ENCODE measurements at regions not wholly inside any gene's neighbourhood (a gene's known extent, or its start where the extent isn't known, plus 50 kb on each side); places are given as distances from the start of the nearest gene placed in this dataset.
"Not testable (repeated sequence)": the region's sequence is repeated elsewhere in the genome, so short reads cannot be mapped to it uniquely, and the experiment has no call there.

- no peak overlapping the region for H3K4me2 ChIP-seq
- no peak for TF ChIP-seq Cebpa-rat (IDR thresholded peaks at IDR 0.05)
- H3K9me3 ChIP-seq (replicated peaks in 1 of 11), result no peaks in the 10 kb centered on the region
- H3K9ac ChIP-seq, result no peak overlapping the region
- H3K27ac ChIP-seq, result no peak overlapping the region
- H3K4me3 ChIP-seq, result no peak overlapping the region
- H3K27me3 ChIP-seq, result no peaks in the 10 kb centered on the region
- no peaks in the 10 kb centered on the region for H3K36me3 ChIP-seq
- H4K20me1 ChIP-seq, result no peaks in the 10 kb centered on the region
- no peaks in the 10 kb centered on the region for H3K4me1 ChIP-seq
These were observed 106.3 kb upstream of the BOD1L1 start for GRCh38 chr4:13733817-13734216.

GRCh38 chr4:13750594-13750993 is 123.1 kb upstream of the BOD1L1 start:
- H3K4me1 ChIP-seq, result no peaks in the 10 kb centered on the region
- no peaks in the 10 kb centered on the region for H3K27me3 ChIP-seq
- H3K4me3 ChIP-seq, result no peak overlapping the region
- TF ChIP-seq Cebpa-rat (IDR thresholded peaks at IDR 0.05), result no peak
- no peaks in the 10 kb centered on the region for H3K36me3 ChIP-seq
- H3K9me3 ChIP-seq (replicated peaks in 1 of 11), result no peaks in the 10 kb centered on the region
- H4K20me1 ChIP-seq, result no peaks in the 10 kb centered on the region
- no peak overlapping the region for H3K9ac ChIP-seq
- H3K4me2 ChIP-seq, result no peak overlapping the region
- H3K27ac ChIP-seq, result no peak overlapping the region

GRCh38 chr4:13761581-13761980 is 134.1 kb upstream of the BOD1L1 start:
- H3K4me2 ChIP-seq, H3K4me1 ChIP-seq, H3K4me3 ChIP-seq, H4K20me1 ChIP-seq, H3K36me3 ChIP-seq, H3K27ac ChIP-seq, H3K27me3 ChIP-seq, H3K9ac ChIP-seq: not testable (repeated sequence)
- H3K9me3 ChIP-seq (replicated peaks in 1 of 11), result peaks cover 19 to 54% (median 28%) of the 10 kb centered on the region in 11 experiments; a peak in 21 of 22 replicates

GRCh38 chr4:13762130-13762529 is 134.6 kb upstream of the BOD1L1 start:
- no peak overlapping the region for H3K4me3 ChIP-seq
- no peak overlapping the region for H3K27ac ChIP-seq
- TF ChIP-seq Cebpa-rat (IDR thresholded peaks at IDR 0.05), result no peak
- H3K36me3 ChIP-seq, result no peaks in the 10 kb centered on the region
- no peaks in the 10 kb centered on the region for H3K27me3 ChIP-seq
- no peaks in the 10 kb centered on the region for H4K20me1 ChIP-seq
- peaks cover 18 to 54% (median 28%) of the 10 kb centered on the region in 11 experiments; a peak in 21 of 22 replicates for H3K9me3 ChIP-seq (replicated peaks in 1 of 11)
- no peak overlapping the region for H3K9ac ChIP-seq
- peaks cover 0 to 6% (median 0%) of the 10 kb centered on the region in 10 experiments; a peak in 2 of 20 replicates for H3K4me1 ChIP-seq
- no peak overlapping the region for H3K4me2 ChIP-seq

- Histone ChIP-seq H3K4me1 (peaks cover 0 to 7% (median 0%) of the 10 kb centered on the region in 10 experiments; a peak in 3 of 20 replicates), H3K4me2 (no peak overlapping the region), H3K36me3 (no peaks in the 10 kb centered on the region), H3K4me3 (no peak overlapping the region), H3K27ac (no peak overlapping the region), H3K9me3 (replicated peaks in 1 of 11) (peaks cover 11 to 39% (median 16%) of the 10 kb centered on the region in 11 experiments; a peak in 19 of 22 replicates), H3K27me3 (no peaks in the 10 kb centered on the region), H3K9ac (no peak overlapping the region), H4K20me1 (no peaks in the 10 kb centered on the region)
- TF ChIP-seq Cebpa-rat (IDR thresholded peaks at IDR 0.05), result no peak
These were observed 136.2 kb upstream of the BOD1L1 start for GRCh38 chr4:13763707-13764106.

- H3K4me1 ChIP-seq, result peaks cover 0 to 7% (median 0%) of the 10 kb centered on the region in 10 experiments; a peak in 3 of 20 replicates
- no peak overlapping the region for H3K4me3 ChIP-seq
- no peak overlapping the region for H3K27ac ChIP-seq
- no peaks in the 10 kb centered on the region for H3K27me3 ChIP-seq
- TF ChIP-seq Cebpa-rat (IDR thresholded peaks at IDR 0.05), result no peak
- no peak overlapping the region for H3K4me2 ChIP-seq
- no peaks in the 10 kb centered on the region for H4K20me1 ChIP-seq
- peaks cover 10 to 32% (median 16%) of the 10 kb centered on the region in 11 experiments; a peak in 20 of 22 replicates for H3K9me3 ChIP-seq (replicated peaks in 1 of 11)
- H3K36me3 ChIP-seq, result no peaks in the 10 kb centered on the region
- H3K9ac ChIP-seq, result no peak overlapping the region
These were observed 138.0 kb upstream of the BOD1L1 start for GRCh38 chr4:13765539-13765938.

GRCh38 chr4:13766761-13767540 is 139.4 kb upstream of the BOD1L1 start:
- TF ChIP-seq Cebpa-rat (IDR thresholded peaks at IDR 0.05), result no peak
- Histone ChIP-seq H3K4me1 (peaks cover 0 to 7% (median 0%) of the 10 kb centered on the region in 10 experiments; a peak in 3 of 20 replicates), H3K4me3 (no peak overlapping the region), H3K4me2 (no peak overlapping the region; a peak in 1 of 22 replicates), H3K9me3 (replicated peaks in 1 of 11) (peaks cover 17 to 34% (median 26%) of the 10 kb centered on the region in 11 experiments; a peak in 20 of 22 replicates), H3K27me3 (no peaks in the 10 kb centered on the region), H3K9ac (no peak overlapping the region), H3K36me3 (no peaks in the 10 kb centered on the region), H3K27ac (no peak overlapping the region), H4K20me1 (no peaks in the 10 kb centered on the region)

- no peaks in the 10 kb centered on the region for H3K36me3 ChIP-seq
- peaks cover 10 to 83% (median 32%) of the 10 kb centered on the region in 11 experiments for H3K9me3 ChIP-seq (replicated peaks in 1 of 11)
- no peaks in the 10 kb centered on the region for H4K20me1 ChIP-seq
- no peak for TF ChIP-seq Cebpa-rat (IDR thresholded peaks at IDR 0.05)
- H3K4me1 ChIP-seq, result 0 out of 20 replicates have a peak, but pooled peaks cover 0 to 6% (median 0%) of the 10 kb centered on the region in 10 experiments
- no peak overlapping the region for H3K4me2 ChIP-seq
- H3K27ac ChIP-seq, result no peak overlapping the region
- H3K4me3 ChIP-seq, result no peak overlapping the region
- no peak overlapping the region for H3K9ac ChIP-seq
- H3K27me3 ChIP-seq, result no peaks in the 10 kb centered on the region
These were observed 149.8 kb upstream of the BOD1L1 start for GRCh38 chr4:13777341-13777740.

- Histone ChIP-seq H3K27ac (no peak overlapping the region), H3K27me3 (no peaks in the 10 kb centered on the region), H3K4me1 (peaks cover 0 to 6% (median 0%) of the 10 kb centered on the region in 10 experiments; a peak in 1 of 20 replicates), H3K4me3 (no peak overlapping the region), H3K36me3 (no peaks in the 10 kb centered on the region), H4K20me1 (no peaks in the 10 kb centered on the region), H3K4me2 (no peak overlapping the region), H3K9me3 (replicated peaks in 1 of 11) (peaks cover 10 to 76% (median 32%) of the 10 kb centered on the region in 11 experiments), H3K9ac (no peak overlapping the region)
- no peak for TF ChIP-seq Cebpa-rat (IDR thresholded peaks at IDR 0.05)
These were observed 150.8 kb upstream of the BOD1L1 start for GRCh38 chr4:13778367-13778766.

GRCh38 chr4:13782231-13782630 is 154.7 kb upstream of the BOD1L1 start:
- no peak overlapping the region for H3K4me2 ChIP-seq
- H3K27me3 ChIP-seq, result no peaks in the 10 kb centered on the region
- peaks cover 5 to 40% (median 15%) of the 10 kb centered on the region in 11 experiments; a peak in 19 of 22 replicates for H3K9me3 ChIP-seq (replicated peaks in 1 of 11)
- H3K4me1 ChIP-seq, result peaks cover 7 to 15% (median 9%) of the 10 kb centered on the region in 10 experiments; a peak in 19 of 20 replicates
- no peak overlapping the region for H3K4me3 ChIP-seq
- H3K27ac ChIP-seq, result no peak overlapping the region
- no peaks in the 10 kb centered on the region for H3K36me3 ChIP-seq
- no peaks in the 10 kb centered on the region for H4K20me1 ChIP-seq
- no peak overlapping the region for H3K9ac ChIP-seq
- TF ChIP-seq Cebpa-rat (IDR thresholded peaks at IDR 0.05), result no peak

Measured in BLaER1 treated with 17β-estradiol and CSF1 and Interleukin-3, amounts not matched to agents 10 nM and 100 nM (cell line).